ENCODE measurements at regions not wholly inside any gene's neighbourhood (a gene's known extent, or its start where the extent isn't known, plus 50 kb on each side); places are given as distances from the start of the nearest gene placed in this dataset.
"Not testable (repeated sequence)": the region's sequence is repeated elsewhere in the genome, so short reads cannot be mapped to it uniquely, and the experiment has no call there.

DNA sequence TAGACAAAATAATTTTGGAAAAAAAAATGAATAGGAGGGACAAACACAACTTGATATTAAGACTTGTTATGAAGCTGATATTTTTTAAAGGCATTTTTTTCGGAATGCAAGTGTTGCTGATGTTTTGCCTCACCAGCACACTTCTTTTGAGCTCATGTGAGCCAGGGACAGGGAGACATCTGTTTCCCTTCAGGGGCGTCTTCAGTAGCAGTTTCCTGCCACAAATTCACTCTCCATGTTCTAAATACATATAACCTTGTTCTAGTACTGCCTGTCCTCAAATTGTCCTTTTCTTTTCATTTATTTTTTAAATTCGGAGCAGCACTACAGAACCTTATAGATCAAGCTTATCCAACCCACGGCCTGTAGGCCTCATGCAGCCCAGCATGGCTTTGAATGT, 316.0 kb upstream of the PAPPA start:
- H3K4me3 ChIP-seq (ENCODE audit: low read depth, low read length) = no peak overlapping the region
- TF ChIP-seq, protein P1, sequence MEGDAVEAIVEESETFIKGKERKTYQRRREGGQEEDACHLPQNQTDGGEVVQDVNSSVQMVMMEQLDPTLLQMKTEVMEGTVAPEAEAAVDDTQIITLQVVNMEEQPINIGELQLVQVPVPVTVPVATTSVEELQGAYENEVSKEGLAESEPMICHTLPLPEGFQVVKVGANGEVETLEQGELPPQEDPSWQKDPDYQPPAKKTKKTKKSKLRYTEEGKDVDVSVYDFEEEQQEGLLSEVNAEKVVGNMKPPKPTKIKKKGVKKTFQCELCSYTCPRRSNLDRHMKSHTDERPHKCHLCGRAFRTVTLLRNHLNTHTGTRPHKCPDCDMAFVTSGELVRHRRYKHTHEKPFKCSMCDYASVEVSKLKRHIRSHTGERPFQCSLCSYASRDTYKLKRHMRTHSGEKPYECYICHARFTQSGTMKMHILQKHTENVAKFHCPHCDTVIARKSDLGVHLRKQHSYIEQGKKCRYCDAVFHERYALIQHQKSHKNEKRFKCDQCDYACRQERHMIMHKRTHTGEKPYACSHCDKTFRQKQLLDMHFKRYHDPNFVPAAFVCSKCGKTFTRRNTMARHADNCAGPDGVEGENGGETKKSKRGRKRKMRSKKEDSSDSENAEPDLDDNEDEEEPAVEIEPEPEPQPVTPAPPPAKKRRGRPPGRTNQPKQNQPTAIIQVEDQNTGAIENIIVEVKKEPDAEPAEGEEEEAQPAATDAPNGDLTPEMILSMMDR (conservative IDR thresholded peaks at IDR 0.05; ENCODE audit: low read depth, low read length) = no peak
- DNase-seq (ENCODE audit: low read depth) = no peak

DNA sequence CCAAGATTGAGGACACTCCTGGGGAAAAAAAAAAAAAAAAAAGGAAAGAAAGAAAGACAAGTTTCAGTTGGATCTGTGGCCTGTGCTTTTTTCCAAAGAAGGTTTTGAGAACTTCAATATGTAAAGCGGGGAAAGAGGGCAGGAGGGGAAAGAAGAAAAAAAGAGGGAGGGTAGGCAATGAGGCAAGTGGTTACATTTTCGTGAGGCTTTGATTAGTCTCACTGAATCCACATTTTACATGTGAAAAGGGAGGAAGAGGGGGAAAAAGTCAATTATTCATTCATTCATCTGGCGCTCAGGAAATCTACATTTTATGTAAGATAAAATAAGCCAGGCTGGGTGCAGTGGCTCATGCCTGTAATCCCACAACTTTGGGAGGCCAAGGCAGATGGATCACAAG, 315.2 kb upstream of the PAPPA start:
- TF ChIP-seq, protein P1 (conservative IDR thresholded peaks at IDR 0.05; ENCODE audit: low read depth, low read length) = no peak
- no peak for DNase-seq (ENCODE audit: low read depth)
- no peak overlapping the region for H3K4me3 ChIP-seq (ENCODE audit: low read depth, low read length)

DNA sequence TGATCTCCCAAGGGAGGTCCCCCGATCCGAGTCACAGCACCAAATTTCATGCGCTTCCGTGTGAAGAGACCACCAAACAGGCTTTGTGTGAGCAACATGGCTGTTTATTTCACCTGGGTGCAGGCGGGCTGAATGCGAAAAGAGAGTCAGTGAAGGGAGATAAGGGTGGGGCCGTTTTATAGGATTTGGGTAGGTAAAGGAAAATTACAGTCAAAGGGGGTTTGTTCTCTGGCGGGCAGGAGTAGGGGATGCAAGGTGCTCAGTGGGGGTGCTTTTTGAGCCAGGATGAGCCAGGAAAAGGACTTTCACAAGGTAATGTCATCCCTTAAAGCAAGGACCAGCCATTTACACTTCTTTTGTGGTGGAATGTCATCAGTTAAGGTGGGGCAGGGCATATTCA, 309.2 kb upstream of the PAPPA start:
- DNase-seq (ENCODE audit: low read depth); H3K4me3 ChIP-seq (ENCODE audit: low read depth, low read length): not testable (repeated sequence)

DNA sequence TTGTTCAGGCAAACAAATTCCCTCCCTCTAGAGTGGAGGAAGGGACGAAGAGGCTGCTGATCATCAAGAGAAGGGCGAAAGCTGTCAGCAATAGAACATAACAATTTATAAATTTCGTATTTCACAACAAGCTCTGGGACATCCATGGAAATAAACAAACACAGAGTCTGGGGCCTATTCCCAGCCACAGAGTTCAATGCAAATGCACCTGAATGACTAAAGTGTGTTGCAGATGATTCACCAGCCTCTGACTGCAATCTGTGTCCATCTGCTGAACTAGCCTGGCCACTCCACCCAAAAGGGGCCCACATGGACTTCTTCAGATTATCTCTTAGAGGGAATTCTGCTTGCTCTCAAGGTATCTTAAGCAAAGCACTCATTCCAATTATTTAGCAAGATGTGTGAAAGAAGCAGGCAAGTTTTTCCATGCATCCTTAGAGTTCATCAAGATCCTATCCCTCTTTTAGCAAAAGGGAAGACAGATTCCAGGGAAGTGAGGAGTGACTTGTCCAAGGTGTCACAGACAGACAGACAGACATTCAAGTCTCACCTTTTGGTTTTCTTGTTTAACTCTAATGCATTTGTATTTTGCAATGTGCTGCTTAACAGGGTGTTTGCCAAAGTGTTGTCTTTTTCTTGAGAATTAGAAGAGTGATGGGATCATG, 307.8 kb upstream of the PAPPA start:
- DNase-seq (ENCODE audit: low read depth) = peak; percentile 94
- TF ChIP-seq, protein P1 (conservative IDR thresholded peaks at IDR 0.05; ENCODE audit: low read depth, low read length) = no peak
- no peak overlapping the region for H3K4me3 ChIP-seq (ENCODE audit: low read depth, low read length)

DNA sequence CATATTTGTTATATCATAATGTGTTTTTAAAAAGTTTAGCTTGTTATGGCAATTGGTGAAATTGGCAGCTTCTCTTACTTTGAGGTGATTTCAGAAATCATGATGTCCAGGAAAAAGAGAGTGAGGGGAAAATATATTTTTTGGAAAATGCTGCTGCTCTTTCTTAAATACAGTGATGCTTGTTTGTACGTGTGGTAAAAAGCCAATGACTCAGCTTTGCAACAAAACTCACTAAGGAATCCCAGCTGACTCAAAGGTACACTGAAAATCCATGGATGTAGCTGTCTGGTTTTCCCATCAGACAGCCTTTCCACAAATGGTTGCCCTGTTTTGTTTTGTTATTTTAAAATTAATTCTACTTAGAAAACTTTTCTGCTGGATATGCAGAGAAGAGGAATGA, 306.4 kb upstream of the PAPPA start:
- DNase-seq (ENCODE audit: low read depth) = peak; percentile 66
- TF ChIP-seq, protein P1 (conservative IDR thresholded peaks at IDR 0.05; ENCODE audit: low read depth, low read length) = no peak
- H3K4me3 ChIP-seq (ENCODE audit: low read depth, low read length) = no peak overlapping the region

DNA sequence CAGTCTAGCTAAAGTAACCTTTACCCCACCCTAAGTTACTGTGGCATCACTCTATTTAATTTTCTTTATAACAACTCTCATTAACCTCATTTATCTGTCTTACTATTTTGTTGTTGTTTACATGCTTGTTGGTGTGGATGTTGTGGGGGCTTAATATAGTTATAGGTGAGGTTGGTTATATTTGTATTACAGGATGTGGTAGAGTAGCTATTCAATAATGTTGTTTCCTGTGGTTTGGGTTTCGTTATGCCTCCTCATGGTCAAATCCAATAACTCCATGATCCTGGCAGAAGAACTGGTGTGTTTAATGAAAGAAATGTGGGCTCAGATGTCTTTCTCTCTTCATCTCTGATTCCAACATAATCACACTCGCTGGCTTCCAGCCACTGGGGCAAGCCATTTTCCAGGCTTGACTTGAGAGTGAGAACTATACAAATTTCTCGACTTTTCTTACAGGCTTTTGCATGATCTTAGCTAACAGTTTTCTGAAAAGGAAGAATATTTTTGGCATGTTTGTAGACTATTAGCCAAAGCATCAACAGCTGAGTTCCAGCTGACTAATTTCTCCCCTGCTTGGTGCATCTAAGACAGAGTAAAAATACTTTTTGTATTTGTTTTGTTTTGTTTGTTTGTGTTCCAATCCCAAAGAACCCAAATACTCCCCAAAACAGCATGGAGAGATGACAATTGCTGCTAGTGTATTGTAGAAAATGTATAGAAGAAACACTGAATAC, 303.7 kb upstream of the PAPPA start:
- H3K4me3 ChIP-seq (ENCODE audit: low read depth, low read length) = no peak overlapping the region
- no peak for DNase-seq (ENCODE audit: low read depth)
- TF ChIP-seq, protein P1 (conservative IDR thresholded peaks at IDR 0.05; ENCODE audit: low read depth, low read length) = no peak

DNA sequence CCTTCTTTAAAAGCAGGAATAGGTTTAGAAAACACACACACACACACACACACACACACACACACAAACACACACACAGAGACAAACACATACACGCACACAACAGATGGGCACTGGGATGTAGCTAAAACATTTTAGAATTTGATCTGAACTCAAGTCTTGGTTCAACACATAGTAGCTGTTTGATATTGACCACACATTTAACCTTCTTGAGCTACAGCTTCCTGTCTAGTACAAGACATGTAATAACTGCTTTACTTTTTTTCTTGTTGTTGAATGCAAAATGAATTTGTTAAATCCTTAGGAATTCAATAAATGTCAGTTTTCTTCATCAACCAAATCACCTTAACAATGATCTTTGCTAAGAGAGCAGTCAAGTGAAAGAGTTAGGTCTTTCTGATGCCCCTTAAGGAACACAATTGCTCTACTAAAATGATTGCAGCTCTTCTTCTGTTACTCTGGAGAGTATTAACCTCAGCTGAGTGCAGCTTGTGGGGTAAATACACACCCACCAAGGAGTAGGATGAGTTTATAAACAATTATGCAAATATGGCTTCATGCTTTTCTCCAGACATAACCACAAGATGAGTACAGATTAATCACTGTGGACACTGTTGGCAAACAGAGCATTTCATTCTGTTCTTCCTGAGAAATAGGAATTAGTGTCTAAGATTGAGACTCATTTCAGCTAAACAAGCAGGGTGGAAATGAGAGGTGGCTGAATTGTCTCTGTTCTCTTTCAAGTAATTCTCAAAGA, 302.9 kb upstream of the PAPPA start:
- H3K4me3 ChIP-seq (ENCODE audit: low read depth, low read length) = no peak overlapping the region
- DNase-seq (ENCODE audit: low read depth) = peak; percentile 67
- TF ChIP-seq, protein P1 (conservative IDR thresholded peaks at IDR 0.05; ENCODE audit: low read depth, low read length) = no peak

Data from choroid plexus epithelial cell (primary cell).